Right renal cortex interstitium (tissue), 3 donors: ENCODE measurements at regions not wholly inside any gene's neighbourhood (a gene's known extent, or its start where the extent isn't known, plus 50 kb on each side); places are given as distances from the start of the nearest gene placed in this dataset.
"Not testable (repeated sequence)": the region's sequence is repeated elsewhere in the genome, so short reads cannot be mapped to it uniquely, and the experiment has no call there.

Experiments used
- DNase-seq, 3 donors: peaks; one replicate each; pipeline ENCODE4 v3.0.0-alpha.2; 2013; ENCODE audit warnings: low read depth in 3 of 3, low spot score in 2 of 3

DNA sequence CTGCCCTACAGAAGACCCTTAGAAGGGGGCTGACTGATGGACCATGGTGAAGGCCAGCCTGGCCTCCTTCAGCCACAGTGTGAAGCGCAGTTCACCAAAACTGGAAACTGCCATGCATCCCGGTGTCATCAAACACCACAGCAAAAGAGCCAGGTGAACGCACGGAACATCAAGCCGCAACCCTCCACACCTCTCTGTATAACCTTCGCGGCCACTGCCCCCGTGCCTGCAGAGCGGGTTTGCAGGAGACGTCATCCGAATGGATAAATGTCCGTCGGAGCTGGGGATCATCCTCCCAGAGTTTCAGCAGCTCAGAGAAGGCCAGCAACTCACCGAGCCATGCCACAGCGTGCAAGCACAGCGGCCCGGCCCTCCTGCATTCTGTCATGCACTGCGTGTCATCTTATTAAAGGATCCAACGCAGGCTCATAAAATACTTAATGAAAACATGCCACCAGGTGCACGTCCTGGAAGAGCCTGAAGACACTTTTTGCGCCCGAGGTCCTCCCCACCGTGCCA is 309.9 kb downstream of the BRD1 start:
- no peak for DNase-seq

GRCh38 chr22:49517211-49517610 is 310.5 kb downstream of the BRD1 start:
- no peak for DNase-seq

DNA sequence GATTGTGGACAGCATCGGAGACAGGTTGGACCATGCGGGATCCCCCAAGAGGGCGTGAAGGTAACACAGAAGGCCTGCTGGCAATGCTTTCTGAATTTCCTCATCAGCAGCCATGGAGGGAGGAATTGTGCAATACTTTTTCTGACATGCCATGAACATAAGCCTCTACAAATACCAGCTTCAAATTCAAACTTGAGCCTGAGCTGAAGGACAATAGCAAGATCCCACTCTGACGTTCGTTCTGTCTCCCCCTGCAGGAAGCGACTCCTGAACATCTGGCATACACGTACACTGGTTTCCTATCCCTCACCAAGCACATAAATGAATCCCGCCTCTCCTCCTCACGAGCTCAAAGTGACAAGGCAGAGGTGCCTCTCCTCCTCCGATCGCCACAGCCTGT is 312.2 kb downstream of the BRD1 start:
- DNase-seq: no peak

DNA sequence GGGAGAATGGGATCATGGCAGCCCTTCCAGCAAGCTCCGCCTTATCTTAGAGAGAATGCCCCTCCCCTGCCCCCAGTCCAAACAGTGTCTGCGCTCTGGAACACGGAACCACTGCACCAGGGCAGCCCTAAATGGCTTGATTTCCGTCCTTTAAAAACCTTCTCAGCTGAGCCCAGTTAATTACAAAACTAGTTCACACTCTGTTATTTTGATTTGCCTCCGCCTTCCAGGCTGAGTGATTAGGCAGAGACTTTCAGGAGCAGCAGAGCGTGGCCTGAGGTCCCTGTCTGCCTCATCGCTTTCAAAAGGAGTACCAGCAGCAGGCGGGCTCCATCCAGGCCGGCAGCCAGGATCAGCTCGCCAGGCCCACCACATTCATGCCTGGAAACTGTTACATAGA is 313.0 kb downstream of the BRD1 start:
- DNase-seq: no peak

- no peak for DNase-seq
Measured at GRCh38 chr22:49514211-49514610, 313.5 kb downstream of the BRD1 start.

GRCh38 chr22:49513358-49513851 is 314.3 kb downstream of the BRD1 start:
- no peak for DNase-seq

DNA sequence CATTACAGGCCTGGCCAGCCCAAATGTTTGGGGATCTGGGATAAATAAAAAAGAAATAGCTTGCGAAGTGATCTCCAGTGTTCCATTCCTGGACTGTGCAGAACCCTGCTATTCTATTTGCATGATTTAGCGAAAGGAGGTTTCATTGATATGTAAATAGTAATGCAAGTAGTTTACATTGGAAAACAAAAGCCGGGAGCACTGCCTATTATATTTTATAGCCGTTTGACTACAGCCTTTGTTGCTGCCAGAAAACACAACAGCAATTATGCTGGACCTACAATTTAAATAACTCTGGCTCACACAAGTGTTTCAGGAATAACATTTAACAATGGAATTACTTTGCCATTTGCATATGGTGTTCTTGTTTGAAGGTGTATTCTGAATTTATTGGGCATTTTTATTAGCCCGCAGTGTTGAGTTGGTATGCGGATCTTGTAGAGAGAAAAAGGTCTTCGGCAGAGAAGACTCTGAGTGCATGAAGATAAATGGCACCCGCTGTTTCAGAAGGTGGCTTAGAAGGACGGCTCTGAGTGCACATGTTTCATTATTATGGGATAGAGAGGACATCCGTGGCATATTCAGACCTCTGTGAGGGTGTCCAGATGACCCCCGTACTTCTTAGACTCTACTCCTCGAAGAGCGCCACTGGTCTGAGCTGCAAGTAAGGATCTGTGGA is 315.0 kb downstream of the BRD1 start:
- DNase-seq: no peak

DNA sequence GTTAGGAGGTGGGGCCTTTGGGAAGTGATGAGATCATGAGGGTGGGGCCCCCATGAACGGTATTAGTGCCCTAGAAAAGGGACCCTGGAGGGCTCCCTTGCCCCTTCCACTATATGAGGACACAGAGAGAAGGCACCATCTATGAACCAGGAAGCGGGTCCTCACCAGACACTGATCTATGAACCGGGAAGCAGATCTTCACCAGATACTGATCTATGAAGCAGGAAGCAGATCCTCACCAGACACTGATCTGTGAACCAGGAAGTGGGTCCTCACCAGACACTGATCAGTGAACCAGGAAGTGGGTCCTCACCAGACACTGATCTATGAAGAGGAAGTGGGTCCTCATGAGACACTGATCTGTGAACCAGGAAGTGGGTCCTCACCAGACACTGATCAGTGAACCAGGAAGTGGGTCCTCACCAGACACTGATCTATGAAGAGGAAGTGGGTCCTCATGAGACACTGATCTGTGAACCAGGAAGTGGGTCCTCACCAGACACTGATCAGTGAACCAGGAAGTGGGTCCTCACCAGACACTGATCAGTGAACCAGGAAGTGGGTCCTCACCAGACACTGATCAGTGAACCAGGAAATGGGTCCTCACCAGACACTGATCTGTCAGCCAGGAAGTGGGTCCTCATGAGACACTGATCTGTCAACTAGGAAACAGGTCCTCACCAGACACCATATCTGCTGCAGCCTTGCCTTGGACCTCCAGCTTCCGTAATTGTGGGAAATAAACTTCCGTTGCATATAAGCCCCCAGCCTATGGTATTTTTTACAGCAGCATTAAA is 316.1 kb downstream of the BRD1 start:
- DNase-seq: not testable (repeated sequence)

DNA sequence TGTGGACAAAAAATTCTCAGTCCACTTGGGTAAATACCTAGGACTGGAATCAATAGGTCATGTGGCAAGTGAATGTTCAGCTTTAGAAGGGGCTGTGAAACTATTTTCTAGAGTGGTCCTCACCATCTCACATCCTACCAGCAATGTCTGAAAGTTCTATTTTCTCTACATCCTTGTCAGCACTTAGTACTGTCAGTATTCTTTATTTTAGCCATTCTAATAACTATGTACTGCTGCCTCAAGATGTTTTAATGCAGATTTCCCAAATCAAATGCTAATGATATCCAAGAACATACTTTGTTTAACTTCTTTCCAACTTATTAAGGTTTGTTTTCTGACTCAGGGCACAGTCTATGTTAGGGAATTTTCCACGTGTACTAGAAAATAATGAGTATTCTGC is 317.0 kb downstream of the BRD1 start:
- no peak for DNase-seq

DNA sequence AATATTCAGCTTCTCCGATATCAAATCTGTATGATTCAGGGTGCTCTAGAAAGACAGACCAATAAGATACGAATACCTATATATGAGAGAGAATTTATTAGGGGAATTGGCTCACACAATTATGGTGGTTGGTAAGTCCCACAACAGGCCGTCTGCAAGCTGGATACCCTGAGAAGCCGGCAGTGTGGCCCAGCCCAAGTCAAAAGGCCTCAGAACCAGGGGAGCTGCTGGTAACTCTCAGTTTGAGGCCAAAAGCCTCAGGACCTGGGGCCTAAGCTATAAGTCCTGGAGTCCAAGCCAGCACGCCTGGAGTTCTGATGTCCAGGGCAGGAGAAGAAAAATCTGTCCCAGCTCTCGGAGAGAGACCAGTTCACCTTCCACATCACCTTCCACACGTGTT is 318.7 kb downstream of the BRD1 start:
- no peak for DNase-seq

GRCh38 chr22:49508561-49508960 is 319.1 kb downstream of the BRD1 start:
- no peak for DNase-seq

DNA sequence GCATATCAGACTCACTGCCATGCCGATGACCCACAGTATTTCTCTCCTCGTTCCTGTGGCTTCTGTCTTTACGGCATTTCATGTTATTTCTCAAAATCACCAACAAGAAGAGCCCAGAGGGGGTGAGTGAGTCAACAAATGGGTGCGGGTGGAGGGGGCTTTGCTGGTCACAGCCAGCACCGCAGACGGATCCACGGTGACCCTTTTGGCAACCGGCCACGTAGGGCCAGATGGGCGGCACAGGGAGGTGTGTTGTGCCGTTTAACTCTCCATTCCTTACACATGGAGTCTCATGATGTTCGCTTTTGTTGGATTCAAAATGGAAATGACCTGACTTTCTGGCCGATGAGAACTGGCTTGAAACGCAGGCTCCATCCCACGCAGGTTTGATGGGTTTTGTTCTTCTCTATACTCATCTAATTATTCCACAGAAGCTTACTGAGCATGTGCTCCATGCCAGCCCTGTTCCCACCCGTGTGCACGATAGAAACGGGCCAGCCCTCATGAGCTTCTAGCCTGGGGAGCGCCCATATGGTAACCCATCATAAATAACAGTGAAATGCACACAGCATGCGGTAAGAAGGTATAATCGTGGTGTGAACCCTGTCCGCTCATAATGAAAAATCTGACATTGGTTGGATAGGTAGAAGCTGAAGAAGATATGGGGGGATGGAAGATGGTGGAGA is 319.9 kb downstream of the BRD1 start:
- DNase-seq: no peak

DNA sequence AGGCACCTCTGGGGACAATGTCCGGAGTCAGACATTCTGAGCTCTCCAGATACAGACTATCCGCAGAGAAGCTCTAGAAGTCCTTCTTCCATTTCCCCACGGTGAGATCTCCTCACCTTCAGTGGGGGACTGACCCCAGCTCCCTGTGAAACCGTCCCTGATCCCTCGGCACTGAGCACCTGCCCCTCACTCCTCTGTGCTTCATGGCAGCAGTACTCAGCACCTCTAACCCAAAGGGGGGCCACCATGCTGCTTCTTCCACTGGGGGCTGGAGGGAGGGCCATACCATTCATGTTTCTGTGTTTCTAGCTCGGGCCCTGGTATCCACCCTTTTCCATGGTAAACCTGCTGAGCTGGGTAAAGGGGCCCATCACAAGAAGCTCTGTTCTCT is 321.7 kb downstream of the BRD1 start:
- DNase-seq: no peak

DNA sequence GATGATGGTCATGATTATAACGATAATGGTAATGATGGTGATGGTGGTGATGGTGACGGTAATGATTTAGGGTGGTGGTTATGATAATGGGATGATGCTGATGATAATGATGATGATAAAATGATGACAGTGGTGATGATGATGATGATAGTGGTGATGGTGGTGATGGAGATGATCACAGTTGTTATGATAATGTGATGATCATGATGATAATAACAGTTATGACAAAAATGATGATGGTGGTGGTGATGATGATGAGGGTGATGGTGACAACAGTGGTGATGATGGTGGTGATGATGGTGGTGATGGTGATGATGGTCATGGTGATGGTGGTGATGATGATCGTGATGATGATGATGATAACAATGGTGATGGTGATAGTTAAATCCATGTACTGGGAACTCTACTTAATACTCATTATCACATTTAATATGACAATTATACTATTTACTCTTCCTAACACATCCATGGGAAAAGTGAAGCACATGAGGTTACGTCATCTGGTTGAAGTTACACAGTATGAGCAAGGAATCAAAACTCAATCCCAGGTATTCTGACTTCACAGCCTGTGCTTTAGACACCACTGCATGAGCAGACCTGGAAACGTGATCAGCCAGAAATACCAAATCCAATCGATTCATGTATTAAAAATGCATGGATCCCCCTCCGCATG is 322.2 kb downstream of the BRD1 start:
- no peak for DNase-seq

GRCh38 chr22:49503896-49504521 is 323.7 kb downstream of the BRD1 start:
- no peak for DNase-seq

DNA sequence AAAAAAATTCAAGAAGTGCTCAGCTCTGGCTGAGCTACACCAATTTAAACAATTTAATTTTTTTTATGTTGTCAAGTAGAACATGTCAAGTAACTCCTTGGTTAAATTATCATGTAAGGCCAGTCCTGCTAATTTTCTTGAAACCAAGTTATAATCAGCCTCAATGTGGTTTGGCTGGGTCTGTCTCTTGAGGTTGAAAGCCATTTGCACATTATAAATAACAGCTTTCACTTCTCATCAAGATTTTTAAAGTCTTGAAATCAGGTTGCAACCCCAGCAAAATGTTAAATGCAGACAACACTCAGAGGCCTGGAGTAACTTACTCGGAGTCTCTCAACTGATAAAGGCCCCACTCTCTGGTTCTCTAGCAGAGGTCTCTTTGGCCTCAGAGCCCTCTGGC is 324.4 kb downstream of the BRD1 start:
- DNase-seq: no peak

GRCh38 chr22:49502126-49502826 is 325.4 kb downstream of the BRD1 start:
- DNase-seq: no peak

DNA sequence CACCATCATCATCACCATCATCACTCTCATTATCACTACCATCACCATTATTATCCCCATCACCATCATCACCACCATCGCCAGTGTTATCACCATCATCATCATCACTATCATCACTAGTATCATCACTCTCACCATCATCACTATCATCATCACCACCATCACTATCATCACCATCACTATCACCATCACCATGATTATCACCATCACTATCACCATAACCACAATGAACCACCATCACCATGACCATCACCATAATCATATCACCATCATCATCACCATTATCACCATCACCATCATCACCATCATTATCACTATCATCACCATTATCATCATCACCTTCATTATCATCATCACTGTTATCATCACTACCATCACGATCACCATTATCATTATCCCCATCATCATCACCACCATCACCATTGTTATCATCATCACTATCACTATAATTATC is 326.7 kb downstream of the BRD1 start:
- no peak for DNase-seq

GRCh38 chr22:49500076-49500460 is 327.6 kb downstream of the BRD1 start:
- no peak for DNase-seq
